H9 (cell line): ENCODE measurements at regions not wholly inside any gene's neighbourhood (a gene's known extent, or its start where the extent isn't known, plus 50 kb on each side); places are given as distances from the start of the nearest gene placed in this dataset.

ENCODE experiments used
- DNase-seq: peaks from one replicate; pipeline ENCODE4 v3.0.0-alpha.2; 2017
- H2AFZ ChIP-seq: one replicate; pipeline ENCODE4 v1.6.1; 2013; ENCODE audit warnings: mild to moderate bottlenecking, low read length, control low read depth, moderate library complexity
- H2AK5ac ChIP-seq: 2 replicates; pipeline ENCODE4 v1.6.1; 2013; ENCODE audit warnings: low read length, control low read depth, mixed read lengths; ENCODE audit not compliant: insufficient read length
- H2BK120ac ChIP-seq: one replicate; pipeline ENCODE4 v1.6.1; 2013; ENCODE audit warnings: low read depth, mild to moderate bottlenecking, low read length, control low read depth, inconsistent platforms; ENCODE audit not compliant: poor library complexity, severe bottlenecking
- H2BK12ac ChIP-seq: 2 replicates; pipeline ENCODE4 v1.6.1; 2013; ENCODE audit warnings: low read length, control low read depth, mixed read lengths, low read depth; ENCODE audit not compliant: insufficient read length
- H2BK15ac ChIP-seq: 2 replicates; pipeline ENCODE4 v1.6.1; 2013; ENCODE audit warnings: low read depth, low read length, control low read depth
- H2BK20ac ChIP-seq: one replicate; pipeline ENCODE4 v1.6.1; 2013; ENCODE audit warnings: low read depth, mild to moderate bottlenecking, low read length, control low read depth, inconsistent platforms; ENCODE audit not compliant: poor library complexity, severe bottlenecking
- H2BK5ac ChIP-seq: 2 replicates; pipeline ENCODE4 v1.6.1; 2013; ENCODE audit warnings: low read length, control low read depth, mixed read lengths; ENCODE audit not compliant: insufficient read length
- H3K14ac ChIP-seq: 2 replicates; pipeline ENCODE4 v1.6.1; 2013; ENCODE audit warnings: low read length, control low read depth; ENCODE audit not compliant: insufficient read depth
- H3K18ac ChIP-seq: 2 replicates; pipeline ENCODE4 v1.6.1; 2013; ENCODE audit warnings: low read depth, mild to moderate bottlenecking, mixed read lengths, low read length, control low read depth; ENCODE audit not compliant: insufficient read length
- H3K23ac ChIP-seq: 2 replicates; pipeline ENCODE4 v1.6.1; 2013; ENCODE audit warnings: low read length, control low read depth, mixed read lengths, low read depth; ENCODE audit not compliant: insufficient read length
- H3K23me2 ChIP-seq: 2 replicates; pipeline ENCODE4 v1.6.1; 2013; ENCODE audit warnings: low read depth, mild to moderate bottlenecking, mixed read lengths, low read length, control low read depth; ENCODE audit not compliant: insufficient read length, poor library complexity, severe bottlenecking
- H3K27ac ChIP-seq: 2 replicates; pipeline ENCODE4 v1.5.1; 2013; ENCODE audit warnings: low read length, control low read depth, mixed read lengths, low read depth; ENCODE audit not compliant: insufficient read length
- H3K27me3 ChIP-seq: 2 replicates; pipeline ENCODE4 v1.6.1; 2013; ENCODE audit warnings: low read length, control low read depth, inconsistent platforms; ENCODE audit not compliant: insufficient read depth
- H3K4ac ChIP-seq: 2 replicates; pipeline ENCODE4 v1.6.1; 2013; ENCODE audit warnings: low read depth, mild to moderate bottlenecking, control low read depth, inconsistent platforms, low read length, moderate library complexity
- H3K4me1 ChIP-seq: 2 replicates; pipeline ENCODE4 v1.6.1; 2013; ENCODE audit warnings: low read length, control low read depth, inconsistent platforms; ENCODE audit not compliant: insufficient read depth
- H3K4me2 ChIP-seq: 2 replicates; pipeline ENCODE4 v1.6.1; 2013; ENCODE audit warnings: low read length, control low read depth, mixed read lengths; ENCODE audit not compliant: insufficient read length, insufficient read depth
- H3K56ac ChIP-seq: 2 replicates; pipeline ENCODE4 v1.6.1; 2013; ENCODE audit warnings: low read depth, mild to moderate bottlenecking, mixed read lengths, low read length, control low read depth; ENCODE audit not compliant: insufficient read length
- H3K79me1 ChIP-seq: 2 replicates; pipeline ENCODE4 v1.6.1; 2013; ENCODE audit warnings: low read depth, mild to moderate bottlenecking, moderate library complexity, low read length, control low read depth, inconsistent platforms; ENCODE audit not compliant: insufficient read depth, poor library complexity, severe bottlenecking
- H3K79me2 ChIP-seq: 2 replicates; pipeline ENCODE4 v1.6.1; 2013; ENCODE audit warnings: low read length, control low read depth, inconsistent platforms; ENCODE audit not compliant: insufficient read depth
- H3K9ac ChIP-seq: 2 replicates; pipeline ENCODE4 v1.6.1; 2013; ENCODE audit warnings: low read length, control low read depth, mixed read lengths; ENCODE audit not compliant: insufficient read length; ENCODE audit errors: extremely low read depth
- H3K9me3 ChIP-seq: one replicate; pipeline ENCODE4 v1.6.1; 2013; ENCODE audit warnings: low read depth, low read length, inconsistent platforms; ENCODE audit not compliant: control insufficient read depth
- H3T11ph ChIP-seq: one replicate; pipeline ENCODE4 v1.6.1; 2013; ENCODE audit warnings: mild to moderate bottlenecking, low read length, control low read depth, inconsistent platforms
- H4K20me1 ChIP-seq: one replicate; pipeline ENCODE4 v1.6.1; 2013; ENCODE audit not compliant: control insufficient read depth, insufficient read length, insufficient read depth
- H4K5ac ChIP-seq: 2 replicates; pipeline ENCODE4 v1.6.1; 2013; ENCODE audit warnings: low read depth, mild to moderate bottlenecking, mixed read lengths, low read length, control low read depth; ENCODE audit not compliant: insufficient read length
- H4K8ac ChIP-seq: replicated peaks from 2 replicates; pipeline ENCODE4 v1.6.1; 2013; ENCODE audit warnings: low read length, control low read depth, mixed read lengths, low read depth; ENCODE audit not compliant: insufficient read length
- H4K91ac ChIP-seq: 2 replicates; pipeline ENCODE4 v1.6.1; 2013; ENCODE audit warnings: low read depth, mild to moderate bottlenecking, moderate library complexity, mixed read lengths, low read length, control low read depth; ENCODE audit not compliant: insufficient read length
- H3K27ac Mint-ChIP-seq, 3 experiments: 2 replicates in 2 of 3; 3 replicates in 1 of 3; pipeline ENCODE4 v1.8.0; 2020 to 2021; ENCODE audit warnings: mixed read lengths in 3 of 3, mild to moderate bottlenecking in 1 of 3, moderate library complexity in 1 of 3
- H3K27me3 Mint-ChIP-seq: 2 replicates; pipeline ENCODE4 v1.8.0; 2021; ENCODE audit warnings: low read depth, mild to moderate bottlenecking, moderate library complexity, mixed read lengths
- H3K36me3 Mint-ChIP-seq, 3 experiments: 2 replicates in 2 of 3; 3 replicates in 1 of 3; pipeline ENCODE4 v1.8.0; 2020 to 2021; ENCODE audit warnings: low read depth in 3 of 3, mixed read lengths in 3 of 3; ENCODE audit not compliant: insufficient read depth in 1 of 3
- H3K4me1 Mint-ChIP-seq, 2 experiments: 2 replicates each; pipeline ENCODE4 v1.8.0; 2020; ENCODE audit warnings: mixed read lengths in 2 of 2
- H3K4me3 Mint-ChIP-seq, 2 experiments: 2 replicates in 1 of 2; 3 replicates in 1 of 2; pipeline ENCODE4 v1.8.0; 2020 to 2021; ENCODE audit warnings: mild to moderate bottlenecking in 2 of 2, mixed read lengths in 2 of 2, moderate library complexity in 1 of 2
- H3K9me3 Mint-ChIP-seq, 2 experiments: 2 replicates in 1 of 2; 3 replicates in 1 of 2; pipeline ENCODE4 v1.8.0; 2020; ENCODE audit warnings: mild to moderate bottlenecking in 2 of 2, mixed read lengths in 2 of 2, moderate library complexity in 1 of 2
- WGBS: extraction: QIAGEN DNeasy Blood & Tissue Kit; methylation state at CpG from one replicate; pipeline ENCODE4 v1.1.7; 2013; ENCODE audit warnings: missing lambda C conversion rate, low lambda C conversion rate, mixed read lengths; ENCODE audit not compliant: insufficient read length; ENCODE audit errors: extremely low coverage; 5-methylcytosine and 5-hydroxymethylcytosine counted together
- TF ChIP-seq, protein P1 (sequence below): fragments of 200-600 bp; sonication (generic); conservative IDR thresholded peaks from 3 replicates; pipeline ENCODE4 v1.8.0; 2021; ENCODE audit warnings: antibody characterized with exemption, mild to moderate bottlenecking

DNA sequence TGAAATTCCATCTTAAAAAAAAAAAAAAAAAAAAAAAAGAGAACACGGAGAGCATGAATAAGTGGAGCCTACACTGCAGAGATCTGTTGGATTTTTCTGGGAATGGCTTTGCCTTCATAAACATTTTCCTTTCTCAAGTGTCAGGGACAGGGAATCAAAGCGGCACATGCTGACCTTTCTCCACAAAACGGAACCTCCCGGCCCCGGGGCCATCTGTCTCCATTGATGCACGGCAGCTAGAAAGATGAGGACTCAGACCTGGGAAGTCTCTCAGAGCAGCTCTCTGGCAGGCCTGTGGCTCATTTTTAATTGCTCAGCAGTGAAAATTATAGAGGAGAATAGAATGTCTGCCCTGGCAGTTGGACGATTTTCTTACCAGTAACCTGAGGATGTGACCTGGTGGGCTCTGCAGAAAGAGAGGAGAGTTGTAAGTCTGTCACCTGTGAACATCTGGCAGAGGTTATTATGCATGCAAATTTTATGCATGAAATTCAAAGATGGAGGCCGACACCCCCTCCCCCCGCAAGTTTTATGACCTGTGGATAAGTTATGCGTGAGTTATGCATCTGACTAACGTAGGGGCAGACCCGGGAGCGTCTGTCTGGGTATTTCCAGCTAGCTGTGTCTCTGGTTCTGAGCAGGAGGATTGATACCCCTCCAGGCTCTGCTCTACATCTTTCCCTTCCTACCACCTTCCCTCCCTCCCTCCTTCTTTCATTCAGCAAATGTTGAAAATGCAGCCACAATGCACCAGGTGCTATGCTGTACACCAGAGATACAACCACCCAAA, 352.5 kb downstream of the CDH26 start:
- no CpG with 5 or more reads among the region's 13 CpGs for WGBS
- Histone ChIP-seq H3K56ac (no peak overlapping the region), H3K14ac (no peak overlapping the region), H3T11ph (no peak overlapping the region), H3K4me2 (no peak overlapping the region), H3K4ac (no peak overlapping the region), H3K27me3 (no peaks in the 10 kb centered on the region), H3K18ac (no peak overlapping the region), H2AK5ac (no peak overlapping the region), H2BK120ac (no peak overlapping the region), H3K4me1 (no peaks in the 10 kb centered on the region), H2BK20ac (no peak overlapping the region), H4K8ac (no peak overlapping the region), H3K9ac (no peak overlapping the region), H2AFZ (no peak overlapping the region), H4K91ac (no peak overlapping the region), H3K23me2 (no peaks in the 10 kb centered on the region), H3K79me2 (no peaks in the 10 kb centered on the region), H3K23ac (no peak overlapping the region), H3K9me3 (no peaks in the 10 kb centered on the region), H2BK12ac (no peak overlapping the region), H2BK5ac (no peak overlapping the region), H4K5ac (peak overlapping the region; percentile 43), H2BK15ac (no peak overlapping the region), H3K79me1 (no peaks in the 10 kb centered on the region), H4K20me1 (peaks cover 4% of the 10 kb centered on the region), H3K27ac (no peak overlapping the region)
- peaks cover 0 to 10% (median 2%) of the 10 kb centered on the region in 3 experiments; a peak in 1 of 7 replicates for H3K36me3 Mint-ChIP-seq
- peak overlapping the region in 1 of 3 experiments; percentile 28; a peak in 1 of 7 replicates for H3K27ac Mint-ChIP-seq
- DNase-seq: no peak
- H3K4me3 Mint-ChIP-seq: no peak overlapping the region
- peaks cover 10 to 36% of the 10 kb centered on the region in 2 experiments for H3K9me3 Mint-ChIP-seq
- H3K4me1 Mint-ChIP-seq: peaks cover 0 to 2% of the 10 kb centered on the region in 2 experiments; a peak in 1 of 4 replicates
- peaks cover 31% of the 10 kb centered on the region for H3K27me3 Mint-ChIP-seq
- TF ChIP-seq, protein P1, sequence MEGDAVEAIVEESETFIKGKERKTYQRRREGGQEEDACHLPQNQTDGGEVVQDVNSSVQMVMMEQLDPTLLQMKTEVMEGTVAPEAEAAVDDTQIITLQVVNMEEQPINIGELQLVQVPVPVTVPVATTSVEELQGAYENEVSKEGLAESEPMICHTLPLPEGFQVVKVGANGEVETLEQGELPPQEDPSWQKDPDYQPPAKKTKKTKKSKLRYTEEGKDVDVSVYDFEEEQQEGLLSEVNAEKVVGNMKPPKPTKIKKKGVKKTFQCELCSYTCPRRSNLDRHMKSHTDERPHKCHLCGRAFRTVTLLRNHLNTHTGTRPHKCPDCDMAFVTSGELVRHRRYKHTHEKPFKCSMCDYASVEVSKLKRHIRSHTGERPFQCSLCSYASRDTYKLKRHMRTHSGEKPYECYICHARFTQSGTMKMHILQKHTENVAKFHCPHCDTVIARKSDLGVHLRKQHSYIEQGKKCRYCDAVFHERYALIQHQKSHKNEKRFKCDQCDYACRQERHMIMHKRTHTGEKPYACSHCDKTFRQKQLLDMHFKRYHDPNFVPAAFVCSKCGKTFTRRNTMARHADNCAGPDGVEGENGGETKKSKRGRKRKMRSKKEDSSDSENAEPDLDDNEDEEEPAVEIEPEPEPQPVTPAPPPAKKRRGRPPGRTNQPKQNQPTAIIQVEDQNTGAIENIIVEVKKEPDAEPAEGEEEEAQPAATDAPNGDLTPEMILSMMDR: no peak
